GM23248 (cell line): ENCODE measurements at regions not wholly inside any gene's neighbourhood (a gene's known extent, or its start where the extent isn't known, plus 50 kb on each side); places are given as distances from the start of the nearest gene placed in this dataset.
"Not testable (repeated sequence)": the region's sequence is repeated elsewhere in the genome, so short reads cannot be mapped to it uniquely, and the experiment has no call there.

Experiments
- DNase-seq: peaks from one replicate; pipeline ENCODE4 v3.0.0-alpha.2; 2015
- H2AFZ ChIP-seq: fragments of 200-600 bp; sonication (generic); 2 replicates; pipeline ENCODE4 v1.6.1; 2016; ENCODE audit warnings: antibody characterized with exemption
- H3F3A ChIP-seq: fragments of 200-600 bp; sonication (generic); 2 replicates; pipeline ENCODE4 v1.6.1; 2016; ENCODE audit warnings: mild to moderate bottlenecking, antibody characterized with exemption, mixed run types; ENCODE audit not compliant: insufficient read depth
- H3K27ac ChIP-seq: fragments of 200-600 bp; sonication (generic); 2 replicates; pipeline ENCODE4 v1.5.1; 2016; ENCODE audit warnings: mild to moderate bottlenecking
- H3K27me3 ChIP-seq: fragments of 200-600 bp; sonication (generic); replicated peaks from 2 replicates; pipeline ENCODE4 v1.6.1; 2016; ENCODE audit warnings: mild to moderate bottlenecking; ENCODE audit not compliant: insufficient read depth
- H3K36me3 ChIP-seq: fragments of 200-600 bp; sonication (generic); 2 replicates; pipeline ENCODE4 v1.6.1; 2016; ENCODE audit warnings: low read depth, mild to moderate bottlenecking
- H3K4me1 ChIP-seq: fragments of 200-600 bp; sonication (generic); 2 replicates; pipeline ENCODE4 v1.6.1; 2016; ENCODE audit warnings: mild to moderate bottlenecking; ENCODE audit not compliant: insufficient read depth
- H3K4me2 ChIP-seq: fragments of 200-600 bp; sonication (generic); one replicate; pipeline ENCODE4 v1.6.1; 2016; ENCODE audit warnings: mild to moderate bottlenecking; ENCODE audit not compliant: unreplicated experiment
- H3K4me3 ChIP-seq: fragments of 200-600 bp; sonication (generic); 2 replicates; pipeline ENCODE4 v1.5.1; 2016; ENCODE audit warnings: mild to moderate bottlenecking
- H3K79me2 ChIP-seq: fragments of 200-600 bp; sonication (generic); 2 replicates; pipeline ENCODE4 v1.6.1; 2016; ENCODE audit warnings: mild to moderate bottlenecking; ENCODE audit not compliant: insufficient read depth
- H3K9ac ChIP-seq: fragments of 200-600 bp; sonication (generic); 2 replicates; pipeline ENCODE4 v1.6.1; 2016; ENCODE audit warnings: mild to moderate bottlenecking
- H3K9me2 ChIP-seq: fragments of 200-600 bp; sonication (generic); 2 replicates; pipeline ENCODE4 v1.6.1; 2016; ENCODE audit warnings: mixed run types, mild to moderate bottlenecking, moderate library complexity; ENCODE audit not compliant: insufficient read depth
- H3K9me3 ChIP-seq: fragments of 200-600 bp; sonication (generic); one replicate; pipeline ENCODE4 v1.6.1; 2017; ENCODE audit warnings: low read depth
- H4K20me1 ChIP-seq: fragments of 200-600 bp; sonication (generic); 2 replicates; pipeline ENCODE4 v1.6.0; 2016; ENCODE audit not compliant: insufficient read depth
- EZH2 ChIP-seq: fragments of 200-600 bp; sonication (generic); IDR thresholded peaks from 2 replicates; pipeline ENCODE4 v1.6.1; 2018; ENCODE audit warnings: antibody characterized with exemption, mild to moderate bottlenecking; ENCODE audit not compliant: insufficient read depth, poor library complexity, severe bottlenecking
- EZH2phosphoT487 ChIP-seq: fragments of 200-600 bp; sonication (generic); IDR thresholded peaks from 2 replicates; pipeline ENCODE4 v1.6.1; 2018; ENCODE audit warnings: antibody characterized with exemption, moderate library complexity, mild to moderate bottlenecking, low read depth; ENCODE audit not compliant: insufficient read depth
- WGBS, 2 experiments: methylation state at CpG; one replicate each; pipeline ENCODE4 v1.1.6; 2015 to 2017; ENCODE audit warnings: low lambda C conversion rate in 2 of 2, low coverage in 1 of 2; ENCODE audit errors: missing lambda C conversion rate in 2 of 2; 5-methylcytosine and 5-hydroxymethylcytosine counted together
- in situ Hi-C: fragments of 300-500 bp; cut with MboI; formaldehyde crosslinking; loops from 2 replicates; pipeline ENCODE4 v1.15.0; 2020

GRCh38 chr1:178038372-178038771 is 55.5 kb upstream of the RASAL2 start:
- in situ Hi-C loops, result loop anchor here (10.0 kb wide), 1 partner anchor 246 kb away; no protein-coding TSS in a partner anchor
- H2AFZ ChIP-seq, result peak overlapping the region; percentile 81
- H3K27me3 ChIP-seq, result no peaks in the 10 kb centered on the region
- H3K9ac ChIP-seq, result peak overlapping the region; percentile 76
- H4K20me1 ChIP-seq, result no peaks in the 10 kb centered on the region
- H3K4me3 ChIP-seq, result peak overlapping the region; percentile 67
- H3K9me3 ChIP-seq, result no peaks in the 10 kb centered on the region
- H3K27ac ChIP-seq, result 0 out of 2 replicates have a peak overlapping the region, but pooled peaks have one; percentile 30
- TF ChIP-seq EZH2phosphoT487 (no peak), EZH2 (no peak)
- no peaks in the 10 kb centered on the region for H3K79me2 ChIP-seq
- 80 to 83% methylated on average over 11 of the region's 11 CpGs for WGBS, 2 experiments
- no peaks in the 10 kb centered on the region for H3K9me2 ChIP-seq
- H3F3A ChIP-seq, result no peaks in the 10 kb centered on the region
- peaks cover 4% of the 10 kb centered on the region; the same call in 1 of the 2 replicates for H3K4me1 ChIP-seq
- DNase-seq, result no peak
- peak overlapping the region; percentile 72 for H3K4me2 ChIP-seq
- no peaks in the 10 kb centered on the region for H3K36me3 ChIP-seq

GRCh38 chr1:178039891-178040290 is 54.0 kb upstream of the RASAL2 start:
- no peaks in the 10 kb centered on the region for H3K9me3 ChIP-seq
- no peaks in the 10 kb centered on the region for H3K27me3 ChIP-seq
- no peaks in the 10 kb centered on the region for H3K36me3 ChIP-seq
- in situ Hi-C loops, result loop anchor here (10.0 kb wide), 1 partner anchor 245 kb away; no protein-coding TSS in a partner anchor
- no peaks in the 10 kb centered on the region for H3K9me2 ChIP-seq
- H4K20me1 ChIP-seq, result no peaks in the 10 kb centered on the region
- no peak overlapping the region for H3K9ac ChIP-seq
- peaks cover 4% of the 10 kb centered on the region; the same call in 1 of the 2 replicates for H3K4me1 ChIP-seq
- no peaks in the 10 kb centered on the region for H3F3A ChIP-seq
- no peaks in the 10 kb centered on the region for H3K79me2 ChIP-seq
- TF ChIP-seq EZH2 (no peak), EZH2phosphoT487 (no peak)
- no peak overlapping the region for H3K4me2 ChIP-seq
- no peak for DNase-seq
- WGBS, 2 experiments, result 90 to 100% methylated on average over 2 of the region's 2 CpGs
- no peak overlapping the region for H3K4me3 ChIP-seq
- H3K27ac ChIP-seq, result no peak overlapping the region
- no peak overlapping the region for H2AFZ ChIP-seq

GRCh38 chr1:178043940-178044339 is 50.0 kb upstream of the RASAL2 start:
- H3K9me2 ChIP-seq, H3K4me2 ChIP-seq, in situ Hi-C loops, H3F3A ChIP-seq, DNase-seq, H2AFZ ChIP-seq, H3K9ac ChIP-seq, H3K27ac ChIP-seq, H3K4me3 ChIP-seq, H3K9me3 ChIP-seq, H3K79me2 ChIP-seq, H4K20me1 ChIP-seq, H3K36me3 ChIP-seq, H3K27me3 ChIP-seq: not testable (repeated sequence)
- WGBS, 2 experiments, result 65 to 66% methylated on average over 4 of the region's 4 CpGs
- peaks cover 21% of the 10 kb centered on the region for H3K4me1 ChIP-seq
